ENCODE measurements at regions not wholly inside any gene's neighbourhood (a gene's known extent, or its start where the extent isn't known, plus 50 kb on each side); places are given as distances from the start of the nearest gene placed in this dataset.
A peak's percentile ranks its signal among the peaks of the same experiment; 100 is the strongest.

- ATAC-seq (ENCODE audit: low read depth), result no peak
- CTCF ChIA-PET, result interaction anchor here (1.2 to 2.3 kb wide), 3 partner anchors 25 to 37 kb away, joined by 3 to 11 read pairs (median 5); no protein-coding TSS in a partner anchor
- POLR2A ChIA-PET, result interaction anchor here (0.6 to 6.6 kb wide), 11 partner anchors 14 to 448 kb away, joined by 3 to 119 read pairs (median 22); partner anchors contain the start of gene IRF2BP2
- H3K9me3 Mint-ChIP-seq, result no peaks in the 10 kb centered on the region
- H3K27ac Mint-ChIP-seq, result peak overlapping the region; percentile 72
- H3K36me3 Mint-ChIP-seq (ENCODE audit: low read depth), result no peaks in the 10 kb centered on the region
- H3K4me1 Mint-ChIP-seq, result peaks cover 52% of the 10 kb centered on the region
- no peak overlapping the region for H3K4me3 Mint-ChIP-seq
- no peak for DNase-seq
- TF ChIP-seq CTCF (IDR thresholded peaks at IDR 0.05), result no peak
- intact Hi-C loops (cut with micrococcal nuclease), result loop anchor here (2.0 kb wide), 2 partner anchors 14 to 34 kb away; no protein-coding TSS in a partner anchor
- H3K27me3 Mint-ChIP-seq, result no peaks in the 10 kb centered on the region
These were observed 79.4 kb downstream of the TOMM20 start for GRCh38 chr1:235049217-235049616.

DNA sequence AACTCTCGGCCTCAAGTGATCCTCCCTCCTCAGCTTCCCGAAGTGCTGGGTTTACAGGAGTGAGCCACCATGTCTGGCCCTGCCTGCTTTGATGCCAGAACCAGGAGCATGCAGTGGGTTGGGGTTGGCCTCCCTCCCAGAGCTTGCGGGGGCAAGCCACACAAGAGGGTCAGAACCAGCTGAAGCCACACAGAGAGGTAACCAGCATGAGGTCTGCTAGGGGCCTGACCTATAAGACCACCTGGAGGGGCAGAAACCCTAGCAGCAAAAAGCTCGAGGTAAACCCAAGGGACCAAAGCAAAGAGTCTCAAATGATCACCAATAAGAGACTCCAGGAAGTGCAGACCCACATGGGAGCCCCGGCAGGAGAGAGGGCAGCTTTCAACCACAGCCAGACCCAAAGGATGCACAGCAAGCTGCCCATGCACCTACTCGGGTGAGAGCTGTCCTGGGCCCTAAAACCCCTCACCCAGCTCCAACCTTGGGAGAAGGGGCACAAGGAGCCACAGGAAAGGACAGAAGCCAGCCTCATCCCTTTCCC, 81.2 kb downstream of the TOMM20 start:
- intact Hi-C loops (cut with micrococcal nuclease), result no loop called here
- no peak for TF ChIP-seq CTCF (IDR thresholded peaks at IDR 0.05)
- DNase-seq, result no peak
- no peaks in the 10 kb centered on the region for H3K36me3 Mint-ChIP-seq (ENCODE audit: low read depth)
- no peaks in the 10 kb centered on the region for H3K9me3 Mint-ChIP-seq
- peak overlapping the region; percentile 71 for H3K4me3 Mint-ChIP-seq
- POLR2A ChIA-PET, result interaction anchor here (0.6 to 6.6 kb wide), 24 partner anchors 8 to 436 kb away, joined by 3 to 119 read pairs (median 6); partner anchors contain the start of gene IRF2BP2
- H3K27me3 Mint-ChIP-seq, result no peaks in the 10 kb centered on the region
- peak overlapping the region; percentile 92 for H3K27ac Mint-ChIP-seq
- peaks cover 46% of the 10 kb centered on the region for H3K4me1 Mint-ChIP-seq
- ATAC-seq (ENCODE audit: low read depth), result peak; percentile 26
- CTCF ChIA-PET, result interaction anchor here (0.6 to 2.3 kb wide), 7 partner anchors 10 to 547 kb away, joined by 3 to 11 read pairs (median 3); no protein-coding TSS in a partner anchor

DNA sequence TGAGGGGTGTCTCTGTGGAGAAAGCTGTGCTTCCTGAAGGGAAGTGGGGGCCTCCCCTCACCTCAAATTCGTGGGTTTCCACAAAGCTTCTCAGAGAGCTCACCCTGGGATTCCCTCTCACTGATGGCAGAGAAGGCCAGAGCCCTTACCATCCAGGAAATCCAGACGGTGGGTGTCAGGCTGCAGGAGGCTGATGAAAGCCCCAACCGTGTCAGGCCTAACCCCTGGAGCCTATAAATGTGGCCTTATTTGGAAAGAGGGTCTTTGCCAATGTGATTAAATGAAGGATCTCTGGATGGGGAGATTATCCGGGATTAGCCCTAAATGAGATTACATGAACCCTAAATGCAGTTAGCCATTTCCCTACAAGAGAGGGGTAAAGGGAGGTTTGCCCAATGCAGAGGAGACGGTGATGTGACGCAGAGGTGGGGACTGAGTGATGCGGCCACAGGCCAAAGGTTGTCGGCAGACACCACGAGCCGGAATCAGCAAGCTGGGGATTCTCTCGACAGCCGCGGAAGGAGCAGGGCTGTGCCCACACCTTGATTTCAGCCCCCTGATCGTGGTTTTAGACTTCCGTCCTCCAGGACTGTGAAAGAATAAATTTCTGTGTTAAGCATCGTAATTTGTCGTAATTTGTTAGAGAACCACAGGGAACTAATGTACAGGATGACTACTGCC, 82.6 kb downstream of the TOMM20 start:
- no peaks in the 10 kb centered on the region for H3K9me3 Mint-ChIP-seq
- ATAC-seq (ENCODE audit: low read depth), result no peak
- H3K36me3 Mint-ChIP-seq (ENCODE audit: low read depth), result no peaks in the 10 kb centered on the region
- intact Hi-C loops (cut with micrococcal nuclease), result no loop called here
- no peaks in the 10 kb centered on the region for H3K27me3 Mint-ChIP-seq
- CTCF ChIA-PET, result interaction anchor here (1.5 kb wide), 1 partner anchor 9 kb away, joined by 4 read pairs; no protein-coding TSS in a partner anchor
- peaks cover 39% of the 10 kb centered on the region for H3K4me1 Mint-ChIP-seq
- POLR2A ChIA-PET, result interaction anchor here (0.6 to 6.6 kb wide), 4 partner anchors 11 to 431 kb away, joined by 3 to 115 read pairs (median 4); no protein-coding TSS in a partner anchor
- no peak for DNase-seq
- no peak overlapping the region for H3K4me3 Mint-ChIP-seq
- no peak for TF ChIP-seq CTCF (IDR thresholded peaks at IDR 0.05)
- peak overlapping the region; percentile 61 for H3K27ac Mint-ChIP-seq

DNA sequence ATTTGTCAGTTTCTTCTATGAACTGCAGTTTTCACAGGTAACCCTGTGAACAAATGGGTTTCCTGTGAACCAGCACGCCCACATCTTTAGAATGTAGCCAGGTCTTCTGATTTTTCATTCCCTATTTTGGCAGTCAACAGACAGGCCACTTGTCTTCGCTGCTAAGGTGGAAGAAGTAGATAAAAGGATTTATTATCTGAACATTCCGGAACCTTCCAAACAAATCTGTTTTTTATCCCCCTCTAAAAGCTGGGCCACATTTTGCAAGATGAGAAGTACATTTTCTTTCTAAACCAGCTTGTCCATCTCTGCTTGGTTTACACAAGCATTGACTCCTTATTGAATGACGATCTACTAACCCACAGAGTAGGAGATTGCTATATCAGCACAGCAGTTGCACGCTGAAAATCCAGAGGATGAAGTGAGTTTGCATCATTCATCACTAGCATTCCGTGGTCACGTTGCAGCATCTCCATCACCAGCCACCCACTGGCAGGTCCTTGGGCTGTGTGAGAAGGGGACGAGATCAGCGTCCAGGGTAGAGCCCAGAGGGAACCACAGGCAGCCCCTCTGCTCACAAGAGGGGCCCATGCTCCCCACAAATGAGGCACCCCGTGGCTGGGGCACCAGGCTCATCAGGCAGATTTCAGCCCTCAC, 83.5 kb downstream of the TOMM20 start:
- ChIA-PET CTCF (no interaction called here), POLR2A (interaction anchor here (0.6 to 1.1 kb wide), 3 partner anchors 10 to 108 kb away, joined by 3 to 4 read pairs (median 4); no protein-coding TSS in a partner anchor)
- TF ChIP-seq CTCF (IDR thresholded peaks at IDR 0.05), result no peak
- Mint-ChIP-seq H3K4me1 (peaks cover 37% of the 10 kb centered on the region), H3K9me3 (no peaks in the 10 kb centered on the region), H3K27ac (peak overlapping the region; percentile 61), H3K36me3 (ENCODE audit: low read depth) (no peaks in the 10 kb centered on the region), H3K4me3 (no peak overlapping the region), H3K27me3 (no peaks in the 10 kb centered on the region)
- no peak for DNase-seq
- intact Hi-C loops (cut with micrococcal nuclease), result no loop called here
- no peak for ATAC-seq (ENCODE audit: low read depth)

- DNase-seq, result no peak
- H3K27me3 Mint-ChIP-seq, result no peaks in the 10 kb centered on the region
- POLR2A ChIA-PET, result interaction anchor here (0.6 to 1.0 kb wide), 2 partner anchors 9 to 27 kb away, joined by 3 read pairs; no protein-coding TSS in a partner anchor
- no peak for TF ChIP-seq CTCF (IDR thresholded peaks at IDR 0.05)
- CTCF ChIA-PET, result no interaction called here
- intact Hi-C loops (cut with micrococcal nuclease), result no loop called here
- no peak overlapping the region for H3K27ac Mint-ChIP-seq
- H3K4me3 Mint-ChIP-seq, result no peak overlapping the region
- H3K36me3 Mint-ChIP-seq (ENCODE audit: low read depth), result peaks cover 5% of the 10 kb centered on the region
- no peak for ATAC-seq (ENCODE audit: low read depth)
- peaks cover 22% of the 10 kb centered on the region for H3K4me1 Mint-ChIP-seq
- H3K9me3 Mint-ChIP-seq, result peaks cover 11% of the 10 kb centered on the region
These were observed 85.4 kb downstream of the TOMM20 start for GRCh38 chr1:235043234-235043633.
